ENCODE measurements at regions not wholly inside any gene's neighbourhood (a gene's known extent, or its start where the extent isn't known, plus 50 kb on each side); places are given as distances from the start of the nearest gene placed in this dataset.

GRCh38 chr1:94316836-94317789, 79.7 kb upstream of the ARHGAP29 start:
- H3K27me3 ChIP-seq, result no peaks in the 10 kb centered on the region
- no peaks in the 10 kb centered on the region for H3K36me3 ChIP-seq
- no peak for TF ChIP-seq Cebpa-rat (IDR thresholded peaks at IDR 0.05)
- no peak overlapping the region for H3K9ac ChIP-seq
- H3K27ac ChIP-seq, result no peak overlapping the region
- no peaks in the 10 kb centered on the region for H4K20me1 ChIP-seq
- H3K4me1 ChIP-seq, result no peaks in the 10 kb centered on the region
- H3K9me3 ChIP-seq, result no peaks in the 10 kb centered on the region
- H3K4me2 ChIP-seq, result no peak overlapping the region
- no peak overlapping the region for H3K4me3 ChIP-seq

GRCh38 chr1:94316183-94316582, 78.8 kb upstream of the ARHGAP29 start:
- H3K4me2 ChIP-seq, result no peak overlapping the region
- H3K4me3 ChIP-seq, result no peak overlapping the region
- no peaks in the 10 kb centered on the region for H3K36me3 ChIP-seq
- H3K4me1 ChIP-seq, result no peaks in the 10 kb centered on the region
- no peak for TF ChIP-seq Cebpa-rat (IDR thresholded peaks at IDR 0.05)
- no peaks in the 10 kb centered on the region for H3K27me3 ChIP-seq
- H4K20me1 ChIP-seq, result no peaks in the 10 kb centered on the region
- no peak overlapping the region for H3K27ac ChIP-seq
- no peak overlapping the region for H3K9ac ChIP-seq
- H3K9me3 ChIP-seq, result no peaks in the 10 kb centered on the region

GRCh38 chr1:94315552-94316116, 78.2 kb upstream of the ARHGAP29 start:
- Histone ChIP-seq H3K4me3 (no peak overlapping the region), H4K20me1 (no peaks in the 10 kb centered on the region), H3K4me1 (no peaks in the 10 kb centered on the region), H3K27ac (no peak overlapping the region), H3K4me2 (no peak overlapping the region), H3K27me3 (no peaks in the 10 kb centered on the region), H3K9ac (no peak overlapping the region), H3K36me3 (no peaks in the 10 kb centered on the region), H3K9me3 (no peaks in the 10 kb centered on the region)
- no peak for TF ChIP-seq Cebpa-rat (IDR thresholded peaks at IDR 0.05)

GRCh38 chr1:94314222-94314858, 77.0 kb upstream of the ARHGAP29 start:
- H3K4me1 ChIP-seq, result no peaks in the 10 kb centered on the region
- no peak for TF ChIP-seq Cebpa-rat (IDR thresholded peaks at IDR 0.05)
- H3K9me3 ChIP-seq, result no peaks in the 10 kb centered on the region
- H3K4me3 ChIP-seq, result no peak overlapping the region
- H3K27ac ChIP-seq, result no peak overlapping the region
- no peaks in the 10 kb centered on the region for H4K20me1 ChIP-seq
- no peak overlapping the region for H3K4me2 ChIP-seq
- H3K27me3 ChIP-seq, result no peaks in the 10 kb centered on the region
- H3K9ac ChIP-seq, result no peak overlapping the region
- no peaks in the 10 kb centered on the region for H3K36me3 ChIP-seq

- no peak overlapping the region for H3K4me2 ChIP-seq
- no peaks in the 10 kb centered on the region for H3K4me1 ChIP-seq
- H3K27me3 ChIP-seq, result no peaks in the 10 kb centered on the region
- TF ChIP-seq Cebpa-rat (IDR thresholded peaks at IDR 0.05), result no peak
- H4K20me1 ChIP-seq, result no peaks in the 10 kb centered on the region
- H3K4me3 ChIP-seq, result no peak overlapping the region
- no peak overlapping the region for H3K9ac ChIP-seq
- H3K9me3 ChIP-seq, result no peaks in the 10 kb centered on the region
- H3K36me3 ChIP-seq, result no peaks in the 10 kb centered on the region
- no peak overlapping the region for H3K27ac ChIP-seq
Measured at GRCh38 chr1:94310570-94311270, 73.3 kb upstream of the ARHGAP29 start.

- Histone ChIP-seq H3K9ac (no peak overlapping the region), H3K27me3 (no peaks in the 10 kb centered on the region), H3K9me3 (no peaks in the 10 kb centered on the region), H4K20me1 (no peaks in the 10 kb centered on the region), H3K36me3 (no peaks in the 10 kb centered on the region), H3K27ac (no peak overlapping the region), H3K4me1 (no peaks in the 10 kb centered on the region), H3K4me3 (no peak overlapping the region), H3K4me2 (no peak overlapping the region)
- TF ChIP-seq Cebpa-rat (IDR thresholded peaks at IDR 0.05), result no peak
Measured at GRCh38 chr1:94309829-94310569, 72.6 kb upstream of the ARHGAP29 start.

- H3K36me3 ChIP-seq, result no peaks in the 10 kb centered on the region
- H4K20me1 ChIP-seq, result no peaks in the 10 kb centered on the region
- H3K4me2 ChIP-seq, result no peak overlapping the region
- TF ChIP-seq Cebpa-rat (IDR thresholded peaks at IDR 0.05), result no peak
- no peak overlapping the region for H3K4me3 ChIP-seq
- no peaks in the 10 kb centered on the region for H3K9me3 ChIP-seq
- H3K9ac ChIP-seq, result no peak overlapping the region
- H3K4me1 ChIP-seq, result no peaks in the 10 kb centered on the region
- H3K27me3 ChIP-seq, result no peaks in the 10 kb centered on the region
- no peak overlapping the region for H3K27ac ChIP-seq
Measured at GRCh38 chr1:94309216-94309615, 71.8 kb upstream of the ARHGAP29 start.

GRCh38 chr1:94306521-94306920, 69.1 kb upstream of the ARHGAP29 start:
- no peak for TF ChIP-seq Cebpa-rat (IDR thresholded peaks at IDR 0.05)
- Histone ChIP-seq H3K4me3 (no peak overlapping the region), H3K9ac (no peak overlapping the region), H3K36me3 (no peaks in the 10 kb centered on the region), H3K27ac (no peak overlapping the region), H3K4me2 (no peak overlapping the region), H3K27me3 (no peaks in the 10 kb centered on the region; the same call in 1 of the 2 replicates), H4K20me1 (no peaks in the 10 kb centered on the region), H3K9me3 (no peaks in the 10 kb centered on the region), H3K4me1 (no peaks in the 10 kb centered on the region)

GRCh38 chr1:94305704-94306103, 68.3 kb upstream of the ARHGAP29 start:
- Histone ChIP-seq H3K9me3 (no peaks in the 10 kb centered on the region), H3K27ac (no peak overlapping the region), H3K9ac (no peak overlapping the region)

More at GRCh38 chr1:94305704-94306103, 68.3 kb upstream of the ARHGAP29 start:
- no peaks in the 10 kb centered on the region for H3K4me1 ChIP-seq
- no peak overlapping the region for H3K4me3 ChIP-seq
- H4K20me1 ChIP-seq, result no peaks in the 10 kb centered on the region
- H3K36me3 ChIP-seq, result no peaks in the 10 kb centered on the region
- no peaks in the 10 kb centered on the region; the same call in 1 of the 2 replicates for H3K27me3 ChIP-seq
- no peak for TF ChIP-seq Cebpa-rat (IDR thresholded peaks at IDR 0.05)
- H3K4me2 ChIP-seq, result no peak overlapping the region

Measured in BLaER1 (cell line).